ENCODE measurements at regions not wholly inside any gene's neighbourhood (a gene's known extent, or its start where the extent isn't known, plus 50 kb on each side); places are given as distances from the start of the nearest gene placed in this dataset.

- TF ChIP-seq CTCF (IDR thresholded peaks at IDR 0.05) (no peak), POLR2A (IDR thresholded peaks at IDR 0.05) (no peak)
Measured at GRCh38 chr4:75213480-75213879, 280.6 kb downstream of the PARM1 start.

Data from adrenal gland (tissue), 5 donors.